ENCODE measurements at regions not wholly inside any gene's neighbourhood (a gene's known extent, or its start where the extent isn't known, plus 50 kb on each side); places are given as distances from the start of the nearest gene placed in this dataset.

DNA sequence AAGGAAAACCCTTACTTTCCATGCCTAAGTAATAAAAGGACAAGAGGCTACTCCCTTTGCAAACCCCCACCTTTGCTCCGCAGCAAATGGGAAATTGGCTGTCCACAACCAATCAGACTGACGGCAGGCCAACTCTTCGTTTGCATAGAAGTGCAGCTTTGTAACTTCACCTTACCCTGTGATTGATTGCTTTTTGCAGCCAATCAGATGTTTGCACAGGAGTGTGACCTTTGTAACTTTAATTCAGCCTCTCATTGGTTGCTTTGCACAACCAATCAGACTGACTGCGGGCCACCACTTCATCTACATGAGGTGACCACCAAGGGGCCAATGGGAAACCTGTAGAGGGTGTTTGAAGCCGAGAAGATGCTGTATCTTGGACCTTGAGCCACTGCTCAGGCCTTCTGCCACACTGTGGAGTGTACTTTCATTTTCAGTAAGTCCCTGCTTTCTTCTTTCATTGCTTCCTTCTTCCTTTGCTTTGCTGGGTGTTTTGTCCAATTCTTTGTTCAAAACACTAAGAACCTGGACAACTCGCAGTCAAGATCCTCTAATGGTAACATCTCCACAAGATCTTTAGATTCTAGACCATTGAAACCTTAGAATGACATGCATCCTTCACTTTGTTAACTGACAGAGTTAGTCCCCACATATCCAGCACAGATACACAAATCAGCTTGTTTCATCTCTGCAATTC is 51.3 kb upstream of the FREM1 start:
- no peak for DNase-seq
- no peak for ATAC-seq

DNA sequence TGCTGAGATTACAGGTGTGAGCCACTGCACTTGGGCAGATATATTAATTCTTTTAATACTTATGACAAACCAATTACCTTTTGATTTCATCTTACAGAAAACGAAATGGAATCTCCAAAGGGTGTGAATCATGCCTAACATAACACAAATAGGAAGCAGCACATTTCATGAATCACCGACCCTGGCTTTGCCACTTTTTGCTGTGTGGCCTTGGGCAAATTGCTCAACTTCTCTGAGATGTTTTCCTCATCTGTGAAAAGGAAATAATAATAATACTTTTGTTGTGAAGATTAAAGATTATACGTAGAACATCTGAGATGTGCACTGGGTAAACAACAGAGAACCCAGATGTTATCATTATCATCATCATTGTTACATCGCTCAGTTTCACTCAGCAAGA is 50.7 kb upstream of the FREM1 start:
- no peak for DNase-seq
- no peak for ATAC-seq
